Ovary (tissue), 3 donors: ENCODE measurements at regions not wholly inside any gene's neighbourhood (a gene's known extent, or its start where the extent isn't known, plus 50 kb on each side); places are given as distances from the start of the nearest gene placed in this dataset.

Source experiments
- EP300 ChIP-seq: sonication (generic); formaldehyde crosslinking; IDR thresholded peaks from one replicate; pipeline ENCODE4 v1.6.1; 2017; ENCODE audit warnings: antibody characterized with exemption
- POLR2A ChIP-seq: fragments of 450-650 bp; IDR thresholded peaks from one replicate; pipeline ENCODE4 v1.6.1; 2017; ENCODE audit warnings: antibody characterized with exemption, mild to moderate bottlenecking, moderate library complexity
- TF ChIP-seq, protein P1 (sequence below), 3 donors: fragments of 450-650 bp in 2 of 3; fragments of 200-600 bp in 1 of 3; IDR thresholded peaks; one replicate each; pipeline versions ENCODE4 v1.5.1 to v1.8.0; 2016 to 2022; ENCODE audit warnings: antibody characterized with exemption in 3 of 3, mild to moderate bottlenecking in 1 of 3
- donor health status: DM: no; HTN: no; CAD: no.

DNA sequence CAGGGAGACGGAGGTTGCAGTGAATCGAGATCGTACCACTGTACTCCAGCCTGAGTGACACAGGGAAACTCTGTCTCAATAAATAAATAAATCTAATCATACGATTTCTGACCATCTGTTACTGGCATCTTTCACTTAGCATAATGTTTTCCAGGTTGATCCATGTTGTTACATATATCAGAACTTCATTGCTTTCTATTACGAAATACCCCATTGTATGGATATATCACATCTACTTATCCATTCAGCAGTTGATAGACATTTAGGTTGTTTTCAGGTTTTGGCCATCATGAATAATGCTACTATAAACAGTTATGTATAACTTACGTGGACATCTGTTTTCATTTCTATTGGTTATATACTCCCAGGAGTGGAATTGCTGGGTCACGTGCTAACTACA lies 303.9 kb downstream of the PAX3 start:
- TF ChIP-seq, protein P1, sequence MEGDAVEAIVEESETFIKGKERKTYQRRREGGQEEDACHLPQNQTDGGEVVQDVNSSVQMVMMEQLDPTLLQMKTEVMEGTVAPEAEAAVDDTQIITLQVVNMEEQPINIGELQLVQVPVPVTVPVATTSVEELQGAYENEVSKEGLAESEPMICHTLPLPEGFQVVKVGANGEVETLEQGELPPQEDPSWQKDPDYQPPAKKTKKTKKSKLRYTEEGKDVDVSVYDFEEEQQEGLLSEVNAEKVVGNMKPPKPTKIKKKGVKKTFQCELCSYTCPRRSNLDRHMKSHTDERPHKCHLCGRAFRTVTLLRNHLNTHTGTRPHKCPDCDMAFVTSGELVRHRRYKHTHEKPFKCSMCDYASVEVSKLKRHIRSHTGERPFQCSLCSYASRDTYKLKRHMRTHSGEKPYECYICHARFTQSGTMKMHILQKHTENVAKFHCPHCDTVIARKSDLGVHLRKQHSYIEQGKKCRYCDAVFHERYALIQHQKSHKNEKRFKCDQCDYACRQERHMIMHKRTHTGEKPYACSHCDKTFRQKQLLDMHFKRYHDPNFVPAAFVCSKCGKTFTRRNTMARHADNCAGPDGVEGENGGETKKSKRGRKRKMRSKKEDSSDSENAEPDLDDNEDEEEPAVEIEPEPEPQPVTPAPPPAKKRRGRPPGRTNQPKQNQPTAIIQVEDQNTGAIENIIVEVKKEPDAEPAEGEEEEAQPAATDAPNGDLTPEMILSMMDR (IDR thresholded peaks at IDR 0.05), result no peak
- TF ChIP-seq POLR2A (no peak), EP300 (no peak)
